Panc1 (cell line): ENCODE measurements at regions not wholly inside any gene's neighbourhood (a gene's known extent, or its start where the extent isn't known, plus 50 kb on each side); places are given as distances from the start of the nearest gene placed in this dataset.

ENCODE experiments used
- CTCF ChIP-seq: fragments of 450-650 bp; IDR thresholded peaks from 2 replicates; pipeline ENCODE4 v1.5.1; 2017; ENCODE audit warnings: mild to moderate bottlenecking
- POLR2AphosphoS5 ChIP-seq: IDR thresholded peaks from 2 replicates; pipeline ENCODE4 v1.6.1; 2012; ENCODE audit warnings: mild to moderate bottlenecking, low read depth, low read length, moderate library complexity
- SIN3A ChIP-seq: IDR thresholded peaks from 2 replicates; pipeline ENCODE4 v1.6.1; 2012; ENCODE audit warnings: low read depth, mild to moderate bottlenecking, low read length, moderate library complexity, borderline replicate concordance; ENCODE audit not compliant: insufficient read depth
- TF ChIP-seq, protein P1 (sequence below), 2 experiments: IDR thresholded peaks; 2 replicates each; pipeline ENCODE4 v1.6.1; 2011 to 2012; ENCODE audit warnings: low read depth in 2 of 2, control low read depth in 1 of 2, low read length in 1 of 2, mild to moderate bottlenecking in 1 of 2, moderate library complexity in 1 of 2; ENCODE audit not compliant: insufficient read depth in 1 of 2

DNA sequence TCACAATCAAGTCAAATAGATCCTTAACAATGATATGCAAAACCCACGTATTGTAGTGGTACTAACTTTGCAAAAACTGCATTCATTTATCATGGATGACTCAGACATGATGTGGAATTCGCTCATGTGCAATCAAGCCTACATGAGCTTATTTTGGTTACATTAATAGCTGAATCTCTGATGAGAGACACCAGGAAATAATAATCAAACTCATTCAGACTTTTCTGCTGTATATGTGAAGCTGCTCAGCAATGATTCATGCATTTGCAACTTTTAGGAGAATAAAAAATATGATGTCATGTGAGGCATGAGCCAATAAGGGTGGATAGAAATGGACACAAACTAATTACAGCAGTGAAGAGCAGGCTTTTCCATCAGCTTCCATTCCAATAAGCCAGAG lies 1075.8 kb upstream of the TMEM132C start:
- TF ChIP-seq CTCF, result no peak
- TF ChIP-seq POLR2AphosphoS5, result no peak
- TF ChIP-seq, protein P1, sequence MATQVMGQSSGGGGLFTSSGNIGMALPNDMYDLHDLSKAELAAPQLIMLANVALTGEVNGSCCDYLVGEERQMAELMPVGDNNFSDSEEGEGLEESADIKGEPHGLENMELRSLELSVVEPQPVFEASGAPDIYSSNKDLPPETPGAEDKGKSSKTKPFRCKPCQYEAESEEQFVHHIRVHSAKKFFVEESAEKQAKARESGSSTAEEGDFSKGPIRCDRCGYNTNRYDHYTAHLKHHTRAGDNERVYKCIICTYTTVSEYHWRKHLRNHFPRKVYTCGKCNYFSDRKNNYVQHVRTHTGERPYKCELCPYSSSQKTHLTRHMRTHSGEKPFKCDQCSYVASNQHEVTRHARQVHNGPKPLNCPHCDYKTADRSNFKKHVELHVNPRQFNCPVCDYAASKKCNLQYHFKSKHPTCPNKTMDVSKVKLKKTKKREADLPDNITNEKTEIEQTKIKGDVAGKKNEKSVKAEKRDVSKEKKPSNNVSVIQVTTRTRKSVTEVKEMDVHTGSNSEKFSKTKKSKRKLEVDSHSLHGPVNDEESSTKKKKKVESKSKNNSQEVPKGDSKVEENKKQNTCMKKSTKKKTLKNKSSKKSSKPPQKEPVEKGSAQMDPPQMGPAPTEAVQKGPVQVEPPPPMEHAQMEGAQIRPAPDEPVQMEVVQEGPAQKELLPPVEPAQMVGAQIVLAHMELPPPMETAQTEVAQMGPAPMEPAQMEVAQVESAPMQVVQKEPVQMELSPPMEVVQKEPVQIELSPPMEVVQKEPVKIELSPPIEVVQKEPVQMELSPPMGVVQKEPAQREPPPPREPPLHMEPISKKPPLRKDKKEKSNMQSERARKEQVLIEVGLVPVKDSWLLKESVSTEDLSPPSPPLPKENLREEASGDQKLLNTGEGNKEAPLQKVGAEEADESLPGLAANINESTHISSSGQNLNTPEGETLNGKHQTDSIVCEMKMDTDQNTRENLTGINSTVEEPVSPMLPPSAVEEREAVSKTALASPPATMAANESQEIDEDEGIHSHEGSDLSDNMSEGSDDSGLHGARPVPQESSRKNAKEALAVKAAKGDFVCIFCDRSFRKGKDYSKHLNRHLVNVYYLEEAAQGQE (IDR thresholded peaks at IDR 0.05; ENCODE audit: insufficient read depth in 1 of 2, low read depth in 2 of 2, low read length in 1 of 2), result no peak
- no peak for TF ChIP-seq SIN3A
